HG02885 (cell line): ENCODE measurements at regions not wholly inside any gene's neighbourhood (a gene's known extent, or its start where the extent isn't known, plus 50 kb on each side); places are given as distances from the start of the nearest gene placed in this dataset.

ENCODE experiments used
- ATAC-seq: cut with Tn5 transposase; IDR thresholded peaks from one replicate; pipeline ENCODE4 v1.9.1; 2021; ENCODE audit warnings: mild to moderate bottlenecking; ENCODE audit not compliant: unreplicated experiment, poor library complexity

- no peak for ATAC-seq
Observed at GRCh38 chr19:31957711-31958110, 387.7 kb upstream of the ZNF507 start.

GRCh38 chr19:31959527-31960018, 385.8 kb upstream of the ZNF507 start:
- no peak for ATAC-seq

GRCh38 chr19:31960474-31960873, 384.9 kb upstream of the ZNF507 start:
- no peak for ATAC-seq

GRCh38 chr19:31961191-31961590, 384.2 kb upstream of the ZNF507 start:
- ATAC-seq, result no peak

GRCh38 chr19:31961667-31962066, 383.7 kb upstream of the ZNF507 start:
- no peak for ATAC-seq

- ATAC-seq, result no peak
Observed at GRCh38 chr19:31962561-31962996, 382.8 kb upstream of the ZNF507 start.

GRCh38 chr19:31963746-31964145, 381.7 kb upstream of the ZNF507 start:
- no peak for ATAC-seq

GRCh38 chr19:31969016-31969415, 376.4 kb upstream of the ZNF507 start:
- no peak for ATAC-seq

- ATAC-seq, result no peak
Observed at GRCh38 chr19:31970027-31970461, 375.4 kb upstream of the ZNF507 start.

- ATAC-seq, result no peak
Observed at GRCh38 chr19:31974290-31974689, 371.1 kb upstream of the ZNF507 start.

- ATAC-seq, result no peak
Observed at GRCh38 chr19:31974941-31975340, 370.5 kb upstream of the ZNF507 start.

- no peak for ATAC-seq
Observed at GRCh38 chr19:31975461-31975860, 369.9 kb upstream of the ZNF507 start.

GRCh38 chr19:31976775-31977536, 368.5 kb upstream of the ZNF507 start:
- ATAC-seq, result no peak

GRCh38 chr19:31979362-31979761, 366.0 kb upstream of the ZNF507 start:
- ATAC-seq, result no peak

- ATAC-seq, result no peak
Observed at GRCh38 chr19:31979949-31980670, 365.3 kb upstream of the ZNF507 start.

GRCh38 chr19:31980796-31981195, 364.6 kb upstream of the ZNF507 start:
- no peak for ATAC-seq

- no peak for ATAC-seq
Observed at GRCh38 chr19:31981545-31981944, 363.9 kb upstream of the ZNF507 start.

GRCh38 chr19:31983647-31984046, 361.8 kb upstream of the ZNF507 start:
- ATAC-seq, result no peak

- no peak for ATAC-seq
Observed at GRCh38 chr19:31985001-31985605, 360.3 kb upstream of the ZNF507 start.

- no peak for ATAC-seq
Observed at GRCh38 chr19:31986951-31987350, 358.5 kb upstream of the ZNF507 start.

GRCh38 chr19:31988256-31988655, 357.2 kb upstream of the ZNF507 start:
- no peak for ATAC-seq
